GM21825 (cell line): ENCODE measurements at regions not wholly inside any gene's neighbourhood (a gene's known extent, or its start where the extent isn't known, plus 50 kb on each side); places are given as distances from the start of the nearest gene placed in this dataset.

Source experiments
- ATAC-seq: cut with Tn5 transposase; IDR thresholded peaks from one replicate; pipeline ENCODE4 v1.9.1; 2021; ENCODE audit warnings: mild to moderate bottlenecking, moderate library complexity; ENCODE audit not compliant: unreplicated experiment

- no peak for ATAC-seq
These were observed 128.0 kb upstream of the GGTLC1 start for GRCh38 chr20:24116611-24117010.

GRCh38 chr20:24112360-24112759, 123.8 kb upstream of the GGTLC1 start:
- ATAC-seq = no peak

- no peak for ATAC-seq
These were observed 123.3 kb upstream of the GGTLC1 start for GRCh38 chr20:24111858-24112257.

GRCh38 chr20:24109537-24109936, 121.0 kb upstream of the GGTLC1 start:
- no peak for ATAC-seq

GRCh38 chr20:24109008-24109407, 120.4 kb upstream of the GGTLC1 start:
- no peak for ATAC-seq

- no peak for ATAC-seq
These were observed 120.0 kb upstream of the GGTLC1 start for GRCh38 chr20:24108581-24108980.

- no peak for ATAC-seq
These were observed 118.3 kb upstream of the GGTLC1 start for GRCh38 chr20:24106801-24107445.

GRCh38 chr20:24106150-24106800, 117.7 kb upstream of the GGTLC1 start:
- ATAC-seq = no peak

- no peak for ATAC-seq
These were observed 114.3 kb upstream of the GGTLC1 start for GRCh38 chr20:24102749-24103333.

- ATAC-seq = no peak
These were observed 113.7 kb upstream of the GGTLC1 start for GRCh38 chr20:24102290-24102689.

GRCh38 chr20:24100370-24101011, 111.9 kb upstream of the GGTLC1 start:
- ATAC-seq = peak; percentile 83

- ATAC-seq = no peak
These were observed 110.3 kb upstream of the GGTLC1 start for GRCh38 chr20:24098886-24099285.

GRCh38 chr20:24097506-24098245, 109.1 kb upstream of the GGTLC1 start:
- ATAC-seq = no peak

- no peak for ATAC-seq
These were observed 108.4 kb upstream of the GGTLC1 start for GRCh38 chr20:24096864-24097450.

- no peak for ATAC-seq
These were observed 107.7 kb upstream of the GGTLC1 start for GRCh38 chr20:24096264-24096663.

- no peak for ATAC-seq
These were observed 107.2 kb upstream of the GGTLC1 start for GRCh38 chr20:24095756-24096155.

- no peak for ATAC-seq
These were observed 106.7 kb upstream of the GGTLC1 start for GRCh38 chr20:24095303-24095702.

- no peak for ATAC-seq
These were observed 101.0 kb upstream of the GGTLC1 start for GRCh38 chr20:24089576-24089975.

GRCh38 chr20:24086121-24086520, 97.5 kb upstream of the GGTLC1 start:
- ATAC-seq = no peak

GRCh38 chr20:24084281-24084680, 95.7 kb upstream of the GGTLC1 start:
- no peak for ATAC-seq

- no peak for ATAC-seq
These were observed 92.5 kb upstream of the GGTLC1 start for GRCh38 chr20:24081077-24081476.
